OCI-M2 (cell line): ENCODE measurements at regions not wholly inside any gene's neighbourhood (a gene's known extent, or its start where the extent isn't known, plus 50 kb on each side); places are given as distances from the start of the nearest gene placed in this dataset.

Experiments
- DNase-seq: peaks from one replicate; lab custom pipeline; 2025; ENCODE audit not compliant: unreplicated experiment; lab: John Stamatoyannopoulos, UW

DNA sequence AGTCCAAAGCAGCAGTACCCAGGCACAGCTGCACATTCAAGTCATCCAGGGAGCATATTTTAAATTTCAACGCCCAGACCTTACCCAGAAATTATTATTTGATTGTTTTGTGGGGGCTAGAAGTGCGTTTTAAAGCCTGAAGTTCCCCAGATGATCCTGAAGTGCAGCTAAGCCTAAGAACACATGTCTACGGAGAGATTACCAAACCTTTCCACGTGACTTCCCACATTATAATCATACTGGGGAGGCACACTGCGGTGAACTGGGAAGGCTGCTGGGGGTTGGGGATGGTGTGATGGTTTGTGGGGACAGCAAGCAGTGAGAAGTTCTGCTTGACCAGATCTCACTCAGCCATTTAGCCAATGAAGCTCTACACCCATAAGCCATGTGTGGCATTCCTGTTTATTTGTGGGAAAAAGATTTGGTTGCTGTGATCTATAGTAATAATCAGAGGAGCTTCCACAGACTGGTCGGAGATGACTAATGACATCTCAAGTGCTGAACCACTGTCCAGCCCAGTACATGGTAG, 93.4 kb upstream of the CDH6 start:
- no peak for DNase-seq

DNA sequence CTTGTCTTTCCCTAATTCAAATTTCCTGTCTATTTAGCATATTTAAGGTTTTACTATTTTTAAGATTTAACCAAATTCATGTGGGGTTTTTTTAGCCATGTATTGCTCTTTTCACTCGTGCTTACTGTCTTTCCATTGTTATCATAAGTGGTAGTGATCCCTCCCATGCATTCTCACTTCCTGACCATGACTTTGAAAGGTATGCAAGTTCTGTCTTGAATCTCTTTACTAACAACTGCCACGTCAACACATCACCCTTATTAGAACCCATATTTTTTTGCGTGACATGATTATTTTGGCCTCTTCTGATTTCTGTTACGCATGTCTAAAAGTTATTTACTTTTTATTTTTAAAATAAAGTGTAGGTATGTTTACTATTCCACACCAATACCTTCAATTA, 94.7 kb upstream of the CDH6 start:
- DNase-seq, result no peak

DNA sequence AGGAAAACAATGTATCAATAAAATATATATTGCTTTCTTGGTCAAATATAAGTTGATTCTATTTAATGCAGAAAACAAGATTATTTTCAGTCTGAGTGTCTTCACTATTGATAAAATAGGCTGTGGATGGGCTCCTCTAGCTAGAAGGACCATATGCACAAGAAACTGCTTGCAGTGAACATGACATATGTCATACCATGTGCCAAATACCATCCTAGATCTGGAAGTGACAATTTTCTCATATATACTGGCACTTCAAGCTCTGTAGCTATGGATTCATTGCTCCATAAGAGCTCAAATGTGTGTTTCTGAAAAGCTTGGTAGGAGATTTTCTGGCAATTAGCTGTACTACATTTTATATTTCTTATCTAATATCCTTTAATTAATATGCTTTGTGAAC, 95.6 kb upstream of the CDH6 start:
- no peak for DNase-seq

DNA sequence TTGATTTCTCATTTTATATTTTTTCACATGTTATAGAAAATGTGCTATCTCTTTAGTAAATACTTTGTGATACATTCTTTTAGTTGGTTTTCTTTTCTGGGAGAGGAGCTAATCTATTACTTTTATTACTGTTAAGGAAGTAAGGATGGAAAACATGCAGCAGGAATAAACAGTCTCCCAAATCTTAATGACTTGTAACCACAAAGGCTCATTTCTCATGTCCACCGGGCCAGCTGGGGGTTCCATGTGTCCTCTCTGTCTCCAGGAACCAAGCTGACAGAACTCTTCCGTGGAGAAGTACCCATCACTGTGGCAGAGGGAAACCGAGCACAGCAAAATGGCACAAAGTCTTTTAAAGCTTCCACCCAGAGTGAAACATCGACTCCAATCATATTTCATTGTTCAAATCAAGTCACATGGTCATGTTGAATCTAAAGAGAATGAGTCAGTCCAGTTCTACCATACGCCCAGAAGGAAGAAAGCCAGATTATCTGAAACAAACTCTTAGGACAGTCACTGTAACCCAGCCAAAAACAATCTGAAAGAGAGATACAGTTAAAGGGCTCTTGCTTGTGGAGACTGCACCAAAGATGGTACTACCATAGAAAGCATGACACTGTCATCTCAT, 97.1 kb upstream of the CDH6 start:
- DNase-seq, result no peak

DNA sequence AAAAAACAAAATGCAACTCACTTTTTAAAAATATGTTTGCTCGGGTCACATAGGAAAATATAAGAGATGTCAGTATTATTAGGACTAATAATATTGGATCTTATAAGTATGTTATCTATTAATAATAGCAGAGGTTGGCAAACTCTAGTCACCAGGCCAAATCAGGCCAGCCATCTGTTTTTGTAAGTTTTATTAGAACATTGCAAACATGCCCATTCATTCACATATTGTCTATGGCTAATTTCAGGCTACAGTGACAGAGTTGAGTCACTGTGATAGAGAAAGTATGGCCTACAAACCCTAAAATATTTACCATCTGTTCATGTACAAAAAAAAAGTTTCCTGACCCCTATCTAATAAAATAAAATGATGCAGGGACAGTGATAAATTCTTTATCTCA, 97.7 kb upstream of the CDH6 start:
- no peak for DNase-seq

DNA sequence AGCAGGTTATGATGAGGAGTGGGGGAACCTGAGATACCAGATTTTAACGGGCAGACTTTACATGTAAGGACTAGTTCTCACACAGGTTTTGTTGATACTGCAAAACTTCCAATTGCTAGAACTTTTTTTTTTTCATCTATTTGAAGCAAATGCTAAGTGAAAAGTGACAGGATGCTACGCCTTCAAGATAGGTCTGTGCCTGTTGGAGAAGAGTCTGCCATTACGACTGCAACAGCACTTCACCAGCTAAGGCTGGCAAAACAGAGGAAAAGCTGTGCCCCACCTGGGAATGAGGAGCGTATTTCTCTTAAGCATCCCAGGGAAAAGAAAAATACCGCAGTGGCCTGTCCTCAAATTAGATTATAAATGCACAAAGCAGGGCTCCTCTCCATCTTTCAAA, 102.0 kb upstream of the CDH6 start:
- DNase-seq, result no peak

DNA sequence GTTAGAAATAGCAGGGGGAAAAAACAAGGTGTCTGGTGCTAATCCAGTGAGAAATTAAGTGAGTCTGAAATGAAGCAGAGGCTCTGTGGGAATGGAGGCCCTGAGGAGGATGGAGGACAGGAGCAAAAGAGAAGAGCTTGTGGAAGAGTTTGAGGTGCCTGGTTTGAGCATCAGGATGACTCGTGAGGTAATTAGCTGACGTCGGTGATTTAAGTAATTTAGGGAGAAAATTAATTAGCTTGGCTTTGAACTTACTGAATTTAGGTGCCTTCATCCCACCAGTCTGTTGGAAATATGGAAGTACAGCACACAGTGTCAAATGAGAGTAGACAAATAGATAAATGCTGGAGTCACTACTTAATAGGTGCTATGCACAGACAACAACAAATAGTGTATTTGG, 103.0 kb upstream of the CDH6 start:
- DNase-seq, result no peak

DNA sequence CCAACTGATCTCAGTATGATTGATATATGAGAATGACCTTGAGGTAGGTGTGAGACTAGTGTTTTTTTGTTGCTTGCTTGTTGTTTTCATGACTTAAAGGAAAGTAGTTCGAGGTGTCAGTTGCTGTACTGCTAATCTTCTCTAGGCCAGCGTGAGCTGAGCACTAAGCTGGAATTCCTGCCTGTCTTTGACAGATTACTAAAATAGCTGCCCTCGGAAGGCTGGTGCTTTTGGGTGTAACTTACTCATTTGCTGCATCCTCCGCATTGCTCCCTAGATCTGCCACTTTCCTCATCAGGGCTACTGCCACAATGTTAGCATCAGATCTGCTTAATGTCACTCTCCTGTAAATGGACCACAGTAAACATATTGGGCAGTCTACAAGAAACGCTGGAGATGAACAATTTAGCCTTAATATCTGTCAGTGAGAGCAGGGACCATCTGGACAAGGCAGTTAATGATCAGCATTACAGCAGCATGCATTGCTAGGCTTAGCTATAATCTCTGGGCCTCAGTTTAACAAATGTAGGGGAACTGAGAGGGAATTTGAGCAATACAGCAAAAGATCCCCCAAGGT, 106.6 kb upstream of the CDH6 start:
- DNase-seq, result no peak

DNA sequence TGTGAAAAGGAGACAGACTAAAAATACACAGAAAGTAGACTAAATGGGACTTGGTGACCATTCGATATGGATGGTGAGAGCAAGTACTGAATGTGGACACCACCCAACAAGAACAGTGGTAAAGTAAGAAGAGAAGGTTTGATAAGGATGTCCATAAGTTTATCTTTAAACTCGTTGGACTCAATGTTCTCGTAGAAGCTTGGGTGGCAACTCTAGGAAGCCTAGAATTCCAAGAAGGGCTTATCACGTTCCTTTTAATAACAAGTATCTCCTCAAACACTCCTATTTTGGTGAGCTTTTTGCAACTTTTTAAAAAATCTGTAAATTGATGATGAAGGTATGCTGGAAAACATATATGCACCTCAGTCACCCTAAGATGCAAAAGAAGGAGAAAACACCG, 108.6 kb upstream of the CDH6 start:
- no peak for DNase-seq

DNA sequence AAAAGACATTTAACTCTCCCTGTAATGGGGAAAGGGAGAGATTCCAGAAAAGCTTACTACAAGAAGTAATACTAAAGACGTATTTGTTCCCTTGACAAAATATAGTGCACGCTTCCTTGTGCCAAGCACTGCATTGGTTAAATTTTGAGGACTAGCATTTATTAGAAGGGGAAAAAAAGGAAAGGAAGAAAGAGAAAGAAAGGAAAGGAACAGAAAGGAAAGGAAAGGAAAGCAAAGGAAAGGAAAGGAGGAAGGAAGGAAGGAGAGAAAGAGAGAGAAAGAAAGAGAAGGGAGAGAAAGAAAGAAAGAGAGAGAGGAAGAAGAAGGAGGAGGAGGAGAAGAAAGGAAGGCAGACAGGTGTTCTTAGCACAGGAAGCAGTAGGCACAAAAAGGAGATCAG, 110.1 kb upstream of the CDH6 start:
- DNase-seq, result no peak

DNA sequence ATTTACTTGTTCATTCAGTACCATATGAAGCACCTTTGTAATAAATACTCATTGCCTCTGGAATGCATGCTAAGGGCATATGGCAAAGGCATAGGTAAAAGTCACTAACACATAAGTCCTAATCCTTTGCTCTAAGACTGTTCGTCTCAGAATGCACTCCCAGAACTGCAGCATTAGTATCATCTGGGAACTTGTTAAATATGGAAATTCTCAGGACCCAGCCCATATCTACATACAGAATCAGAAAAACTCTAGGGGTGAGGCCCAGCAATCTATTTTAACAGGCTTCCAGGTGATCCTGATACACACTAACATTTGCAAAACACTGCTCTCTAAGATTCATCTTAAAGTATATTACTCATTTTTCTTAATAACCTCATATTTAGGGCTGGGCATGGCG, 113.8 kb upstream of the CDH6 start:
- DNase-seq, result no peak

DNA sequence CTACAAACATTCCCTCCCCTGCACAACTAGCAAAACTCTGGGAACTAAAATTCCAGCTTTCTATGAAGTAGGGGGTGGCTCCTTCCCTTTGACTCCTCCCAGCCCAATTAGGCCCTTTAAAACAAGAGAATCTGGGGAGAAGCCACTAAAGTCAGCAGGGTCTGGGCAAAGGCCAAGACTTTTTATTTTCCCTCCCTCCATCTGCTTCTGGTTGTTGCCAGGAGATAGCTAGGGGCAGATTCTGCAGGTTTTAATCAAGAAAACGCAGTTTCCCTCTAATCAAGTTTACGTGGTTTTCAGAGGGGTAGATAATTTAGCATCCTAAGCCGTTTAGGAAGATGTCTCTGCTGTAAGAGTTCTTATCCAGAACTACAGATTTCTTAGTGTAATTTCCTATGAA, 114.5 kb upstream of the CDH6 start:
- no peak for DNase-seq

DNA sequence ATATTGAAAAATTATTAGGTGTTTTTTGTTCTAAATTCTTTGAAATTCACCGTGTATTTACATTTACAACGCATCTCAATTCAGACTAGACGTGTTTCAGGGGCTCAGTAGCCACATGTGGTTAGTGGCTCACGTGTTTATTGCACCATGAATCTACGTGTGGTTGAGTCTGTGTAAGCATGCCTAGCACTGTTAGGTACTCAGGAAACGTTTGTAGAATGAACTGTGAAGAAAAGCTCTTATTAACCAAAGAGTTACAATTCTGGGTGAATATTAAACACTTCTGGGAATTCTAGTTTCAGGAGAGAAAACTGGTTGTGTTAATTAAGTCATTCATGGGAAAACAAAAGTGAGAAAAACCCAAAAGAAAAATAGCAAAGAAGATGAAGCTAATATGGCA, 117.5 kb upstream of the CDH6 start:
- DNase-seq, result no peak

DNA sequence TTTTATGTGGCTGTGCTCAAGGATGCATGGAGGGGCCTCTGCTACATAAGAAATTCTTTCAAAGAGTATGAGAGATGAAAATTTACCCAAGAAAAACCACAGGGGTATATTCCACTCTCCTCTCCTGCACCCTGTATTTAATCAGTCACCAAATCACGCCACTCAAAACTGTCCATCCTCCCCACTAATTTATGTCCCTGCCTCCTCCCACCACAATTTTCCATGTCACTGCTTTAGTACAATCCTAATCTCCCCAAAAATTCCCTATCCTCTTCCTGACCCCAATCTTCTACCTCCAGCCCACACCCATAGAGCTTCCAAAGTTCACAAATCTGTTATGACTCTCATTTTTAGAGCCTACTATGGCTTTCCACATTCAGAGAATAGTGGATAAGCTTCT, 125.2 kb upstream of the CDH6 start:
- no peak for DNase-seq

DNA sequence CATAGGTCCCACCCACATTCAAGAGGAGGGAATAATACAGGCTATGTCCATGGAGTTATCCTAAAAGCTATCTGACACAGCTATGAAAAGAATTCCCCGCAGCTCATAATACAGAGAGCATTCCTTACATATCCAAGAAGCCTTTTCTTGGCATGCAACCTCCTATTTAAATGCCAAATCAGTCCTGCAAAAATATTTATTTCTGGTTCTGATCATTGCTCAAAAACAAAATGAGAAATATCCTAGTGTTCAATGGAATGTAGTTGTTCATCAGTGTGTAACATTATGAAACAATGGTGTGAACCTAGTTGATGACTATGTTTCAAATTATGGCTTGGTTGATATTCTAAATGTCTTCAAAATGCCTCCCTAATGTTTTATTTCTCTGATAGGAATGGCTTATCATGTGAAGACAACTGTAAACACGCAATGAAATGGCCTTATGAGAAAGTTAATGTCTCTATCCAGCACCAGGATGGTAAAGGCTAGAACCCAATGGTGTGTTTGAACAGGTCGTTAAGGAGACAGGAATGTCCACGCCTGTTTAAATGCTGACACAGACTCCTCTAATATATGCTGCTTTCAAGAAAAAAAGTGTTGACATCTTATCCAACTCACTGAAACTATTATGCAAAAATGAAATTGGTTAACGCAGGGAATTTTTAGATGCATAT, 126.7 kb upstream of the CDH6 start:
- DNase-seq, result no peak

DNA sequence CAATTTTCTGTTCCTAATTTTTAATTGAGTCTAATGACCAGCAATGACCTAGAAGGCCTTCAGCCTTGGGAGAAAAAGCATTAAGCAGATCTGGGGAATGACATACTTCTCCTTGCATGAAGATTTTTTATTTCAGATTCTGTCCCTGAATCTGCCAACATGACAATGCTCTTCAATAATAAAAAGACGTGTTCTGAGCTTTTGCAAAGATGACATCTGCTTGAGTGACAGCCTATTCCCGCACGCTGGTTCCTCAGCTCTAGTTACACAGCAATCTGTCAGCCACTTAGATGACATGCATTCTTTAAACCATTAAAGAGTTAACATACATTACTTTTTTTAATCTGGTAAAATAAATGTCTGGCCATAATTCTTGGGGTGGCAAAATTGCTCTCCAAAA, 129.3 kb upstream of the CDH6 start:
- no peak for DNase-seq

DNA sequence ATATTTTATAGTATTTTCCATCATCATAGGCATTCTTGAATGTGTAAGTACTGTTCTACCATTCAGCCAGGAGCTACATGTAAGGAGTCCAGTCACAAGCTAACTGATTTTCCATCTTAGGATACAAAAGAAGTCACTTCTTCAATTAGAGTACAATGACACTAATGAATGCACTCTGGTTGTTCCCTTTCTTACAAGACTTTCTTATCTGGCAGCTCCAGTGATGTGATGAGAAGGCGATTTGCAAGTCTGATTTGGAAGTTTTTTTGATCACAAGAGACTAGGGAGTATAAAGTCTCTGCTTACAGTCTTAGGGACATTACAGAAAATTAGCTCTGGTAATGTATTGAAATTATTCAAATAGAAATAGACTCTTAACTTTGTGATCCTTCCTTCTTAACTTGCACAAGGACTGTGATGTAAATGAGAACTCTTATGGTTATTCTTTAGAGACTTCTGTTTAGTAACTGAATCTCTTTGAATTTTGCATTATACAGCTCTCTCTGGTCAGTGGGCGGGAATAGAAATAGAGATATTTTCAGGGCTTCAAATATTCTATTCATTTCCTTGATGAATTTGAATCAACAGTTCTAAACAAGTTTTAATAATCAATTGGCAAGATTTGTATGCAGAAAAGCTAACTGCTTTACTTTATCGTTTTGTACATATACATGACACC, 130.4 kb upstream of the CDH6 start:
- DNase-seq, result no peak

DNA sequence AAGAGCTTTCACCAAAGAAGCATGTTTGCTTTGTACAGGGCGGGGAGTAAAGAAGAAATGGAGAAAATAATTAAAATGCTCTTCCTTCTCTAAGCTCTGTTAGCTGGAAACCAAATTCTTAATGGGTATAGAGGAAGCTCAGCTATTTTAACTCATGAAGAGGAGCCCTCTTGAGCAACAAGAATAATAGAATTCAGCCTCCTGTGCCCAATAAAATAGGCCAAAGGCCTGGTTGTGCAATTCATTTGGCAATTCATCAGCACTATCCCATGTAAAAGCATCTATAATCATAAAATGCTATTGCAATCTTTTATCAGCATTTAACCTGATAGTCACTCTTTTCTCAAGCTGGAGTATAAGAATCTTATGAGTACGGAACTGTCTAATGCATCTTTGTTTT, 133.6 kb upstream of the CDH6 start:
- DNase-seq, result no peak

DNA sequence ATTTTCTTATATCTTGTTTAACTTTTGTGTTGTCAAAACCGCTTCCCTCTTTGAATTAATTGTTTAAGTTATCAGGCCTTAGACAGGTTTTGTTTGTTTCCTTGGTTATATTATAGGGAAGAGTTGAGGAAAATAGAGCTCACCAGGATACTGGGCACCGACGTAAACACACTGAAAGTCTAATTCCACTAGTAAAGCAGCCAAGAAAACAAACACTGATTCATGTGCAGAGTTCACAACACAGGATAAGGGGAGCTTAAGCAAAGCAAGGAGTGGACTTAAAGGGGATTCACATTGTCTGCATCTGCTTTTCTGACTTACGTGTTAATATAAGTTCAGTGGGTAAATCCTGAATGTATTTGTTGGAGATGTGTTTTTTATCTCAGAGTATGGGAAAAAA, 139.0 kb upstream of the CDH6 start:
- DNase-seq, result no peak

DNA sequence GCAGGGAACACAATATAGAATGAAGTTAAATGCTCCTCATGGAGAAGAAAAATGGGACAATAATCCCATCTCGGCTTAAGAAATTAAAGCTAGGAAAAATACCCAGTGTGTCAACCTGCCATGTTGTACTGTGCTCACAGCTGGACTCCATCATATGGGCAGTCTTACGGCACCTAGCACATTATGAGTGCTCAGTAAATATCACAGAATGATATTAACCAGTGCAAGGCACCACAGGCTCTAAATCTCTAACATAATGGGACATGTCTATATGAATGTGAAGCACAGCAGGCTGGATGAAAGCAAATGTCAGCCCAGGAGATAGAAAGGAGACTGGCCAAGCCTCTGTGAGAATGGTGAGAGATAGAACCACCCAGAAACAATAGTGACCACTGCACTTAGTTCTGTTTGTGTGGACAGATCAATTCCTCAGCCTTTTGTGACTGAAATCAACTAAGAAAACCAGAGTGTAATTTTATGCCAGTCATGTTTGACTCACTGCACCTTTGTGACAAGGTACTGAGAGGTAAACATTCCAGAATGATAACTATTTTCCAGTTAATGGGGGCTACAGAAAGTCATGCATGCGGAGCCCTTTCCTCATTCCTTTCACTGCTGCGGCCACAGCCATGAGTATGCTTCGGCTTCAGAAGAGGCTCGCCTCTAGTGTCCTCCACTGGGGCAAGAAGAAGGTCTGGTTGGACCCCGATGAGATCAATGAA, 140.4 kb upstream of the CDH6 start:
- no peak for DNase-seq

DNA sequence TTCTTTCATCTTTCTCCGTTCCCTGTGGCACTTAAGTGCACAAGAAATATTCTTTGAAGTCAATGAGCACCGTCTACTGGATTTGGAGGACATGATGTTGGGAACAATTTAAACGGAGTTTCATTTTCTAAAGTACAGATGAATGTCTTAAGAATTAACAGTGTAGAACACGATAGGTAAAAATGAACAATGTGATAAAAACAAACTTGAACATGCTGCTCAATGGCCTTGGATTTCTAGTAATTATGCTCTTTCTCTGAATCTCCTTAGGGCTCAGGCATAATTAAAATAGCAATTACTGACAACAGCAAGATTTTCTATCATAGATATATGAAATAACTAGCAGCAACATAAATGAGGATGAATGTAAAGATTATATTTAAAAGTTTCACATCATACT, 142.2 kb upstream of the CDH6 start:
- no peak for DNase-seq
